AG04450 (cell line): ENCODE measurements at regions not wholly inside any gene's neighbourhood (a gene's known extent, or its start where the extent isn't known, plus 50 kb on each side); places are given as distances from the start of the nearest gene placed in this dataset.

Experiments
- CTCF ChIA-PET: fragments of 300-600, 350-600 bp; formaldehyde crosslinking; extraction: SDS; loops from one replicate; lab custom pipeline; 2022; ENCODE audit warnings: antibody characterized with exemption, inconsistent platforms; lab: Charles Lee
- POLR2A ChIA-PET: fragments of 350-600 bp; formaldehyde crosslinking; extraction: SDS; loops from one replicate; lab custom pipeline; 2021; ENCODE audit warnings: antibody characterized with exemption, inconsistent platforms; lab: Yijun Ruan, JAX
- DNase-seq: peaks from one replicate; pipeline ENCODE4 v3.0.0-alpha.2; 2011; ENCODE audit warnings: low read depth, low spot score
- H3K27ac ChIP-seq: one replicate; pipeline ENCODE4 v1.5.1; 2012; ENCODE audit warnings: low read depth, low read length, control low read depth
- H3K27me3 ChIP-seq: one replicate; pipeline ENCODE4 v1.6.0; 2012; ENCODE audit warnings: low read length; ENCODE audit not compliant: control insufficient read depth, insufficient read depth
- H3K4me3 ChIP-seq: 2 replicates; pipeline ENCODE4 v1.5.1; 2011; ENCODE audit warnings: mild to moderate bottlenecking, low read depth, low read length, control low read depth
- H3K9me3 ChIP-seq: 2 replicates; pipeline ENCODE4 v1.5.1; 2012; ENCODE audit warnings: low read length; ENCODE audit not compliant: control insufficient read depth, insufficient read depth
- CTCF ChIP-seq: IDR thresholded peaks from 2 replicates; pipeline ENCODE4 v1.5.1; 2011; ENCODE audit warnings: low read depth, low read length, control low read depth, inconsistent platforms

GRCh38 chr6:169098116-169098515 lies 155.5 kb downstream of the THBS2 start:
- no peak overlapping the region for H3K4me3 ChIP-seq
- H3K27ac ChIP-seq = peak overlapping the region; percentile 95

GRCh38 chr6:169097381-169097959 lies 156.2 kb downstream of the THBS2 start:
- H3K27me3 ChIP-seq = no peaks in the 10 kb centered on the region
- peak overlapping the region; percentile 95 for H3K27ac ChIP-seq
- CTCF ChIA-PET = interaction anchor here (1.4 to 2.0 kb wide), 3 partner anchors 18 to 141 kb away, joined by 3 to 5 read pairs (median 4); no protein-coding TSS in a partner anchor
- no peak overlapping the region for H3K4me3 ChIP-seq
- POLR2A ChIA-PET = interaction anchor here (0.8 to 1.7 kb wide), 6 partner anchors 10 to 93 kb away, joined by 3 to 10 read pairs (median 6); no protein-coding TSS in a partner anchor
- no peak for TF ChIP-seq CTCF
- no peaks in the 10 kb centered on the region; the same call in 1 of the 2 replicates for H3K9me3 ChIP-seq
- DNase-seq = peak; percentile 94

More at GRCh38 chr6:169098116-169098515, 155.5 kb downstream of the THBS2 start:
- Histone ChIP-seq H3K27me3 (no peaks in the 10 kb centered on the region), H3K9me3 (no peaks in the 10 kb centered on the region; the same call in 1 of the 2 replicates)
- ChIA-PET POLR2A (interaction anchor here (0.9 to 1.7 kb wide), 3 partner anchors 25 to 92 kb away, joined by 3 to 5 read pairs (median 3); no protein-coding TSS in a partner anchor), CTCF (interaction anchor here (0.6 to 2.0 kb wide), 4 partner anchors 14 to 422 kb away, joined by 3 to 5 read pairs (median 4); no protein-coding TSS in a partner anchor)
- DNase-seq = no peak
- TF ChIP-seq CTCF = no peak

GRCh38 chr6:169096388-169096787 lies 157.3 kb downstream of the THBS2 start:
- POLR2A ChIA-PET = interaction anchor here (1.4 kb wide), 1 partner anchor 9 kb away, joined by 6 read pairs; no protein-coding TSS in a partner anchor
- Histone ChIP-seq H3K27me3 (no peaks in the 10 kb centered on the region), H3K9me3 (no peaks in the 10 kb centered on the region; the same call in 1 of the 2 replicates), H3K27ac (no peak overlapping the region), H3K4me3 (no peak overlapping the region)
- TF ChIP-seq CTCF = peak; percentile 4; the same call in 1 of the 2 replicates
- DNase-seq = no peak
- CTCF ChIA-PET = interaction anchor here (1.4 to 2.0 kb wide), 3 partner anchors 17 to 140 kb away, joined by 3 to 5 read pairs (median 4); no protein-coding TSS in a partner anchor

- ChIA-PET CTCF (no interaction called here), POLR2A (no interaction called here)
- DNase-seq = no peak
- TF ChIP-seq CTCF = no peak
- H3K27me3 ChIP-seq = no peaks in the 10 kb centered on the region
- H3K9me3 ChIP-seq = peaks cover 9% of the 10 kb centered on the region
- H3K4me3 ChIP-seq = no peak overlapping the region
- no peak overlapping the region for H3K27ac ChIP-seq
These were observed 158.5 kb downstream of the THBS2 start for GRCh38 chr6:169095153-169095552.

- ChIA-PET CTCF (no interaction called here), POLR2A (no interaction called here)
- Histone ChIP-seq H3K4me3 (no peak overlapping the region), H3K27ac (no peak overlapping the region), H3K27me3 (no peaks in the 10 kb centered on the region), H3K9me3 (peaks cover 9% of the 10 kb centered on the region)
- no peak for DNase-seq
- TF ChIP-seq CTCF = no peak
These were observed 159.1 kb downstream of the THBS2 start for GRCh38 chr6:169094552-169094950.
